ENCODE measurements at regions not wholly inside any gene's neighbourhood (a gene's known extent, or its start where the extent isn't known, plus 50 kb on each side); places are given as distances from the start of the nearest gene placed in this dataset.

DNA sequence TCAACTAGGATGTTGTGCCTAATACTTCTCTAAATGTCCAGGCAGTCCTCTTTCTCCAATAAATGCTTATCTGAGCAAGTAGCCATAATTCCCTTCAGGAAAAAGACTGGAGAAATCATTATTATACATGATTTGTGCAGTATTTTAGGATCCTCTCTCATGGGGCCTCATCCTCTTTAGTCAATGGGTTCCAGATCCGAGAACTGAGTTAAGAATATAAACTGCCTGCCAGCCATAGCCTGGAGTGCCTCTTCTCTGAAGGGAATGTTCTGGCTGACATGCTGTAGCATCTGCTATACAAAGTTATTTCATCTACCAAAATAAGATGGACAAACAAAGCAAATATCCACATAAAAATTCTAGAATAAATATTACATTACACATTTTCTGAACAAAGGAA, 334.0 kb upstream of the PRMT6 start:
- intact Hi-C loops (cut with micrococcal nuclease), result no loop called here

DNA sequence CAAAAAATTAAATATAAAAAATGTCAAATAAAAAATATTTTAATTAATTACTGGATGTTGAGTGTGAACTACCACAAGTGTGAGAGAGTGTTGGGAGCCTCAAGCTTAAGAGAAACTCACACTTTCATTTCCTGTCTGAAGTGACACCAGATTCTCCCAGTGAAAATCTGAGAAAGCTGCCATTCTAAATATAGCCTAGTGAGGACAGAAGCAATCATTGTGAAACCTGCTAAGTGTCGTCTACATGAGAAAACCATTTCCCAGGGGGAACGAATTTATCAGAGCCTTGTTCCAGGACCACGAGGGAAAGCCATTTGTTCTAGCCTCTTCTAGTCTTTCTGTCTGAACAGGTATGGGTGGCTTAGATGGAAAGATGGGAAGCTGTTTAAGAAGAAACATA, 329.3 kb upstream of the PRMT6 start:
- intact Hi-C loops (cut with micrococcal nuclease), result no loop called here

DNA sequence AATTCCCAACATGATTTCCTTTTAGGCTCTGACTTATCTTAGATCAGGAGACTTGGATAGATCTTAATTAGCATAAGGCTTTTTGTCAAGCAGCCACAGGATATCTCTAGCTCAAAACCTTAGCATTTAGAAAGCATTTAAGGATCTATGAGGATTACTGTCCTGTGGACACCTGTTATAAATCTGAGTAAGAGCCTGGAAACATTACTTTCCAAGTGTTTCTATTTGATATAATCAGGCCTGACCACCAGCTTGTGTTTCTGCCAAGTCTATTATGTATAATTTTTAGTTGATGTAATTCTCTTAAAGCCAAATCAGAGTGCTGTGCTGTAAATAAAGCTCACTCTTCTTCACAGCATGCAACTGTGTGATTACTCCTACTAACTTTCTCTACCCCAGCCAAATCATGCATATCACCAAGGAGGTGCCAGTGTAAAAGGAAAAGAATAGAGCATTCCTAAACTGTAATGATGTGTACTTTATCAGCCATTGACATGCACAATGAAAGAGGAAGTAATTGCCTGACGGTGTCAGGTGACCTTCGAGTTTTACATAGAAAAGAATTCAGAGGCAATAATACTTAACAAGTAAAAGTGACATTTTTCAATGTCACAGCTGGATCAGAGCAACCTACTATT, 309.9 kb upstream of the PRMT6 start:
- intact Hi-C loops (cut with micrococcal nuclease), result no loop called here

DNA sequence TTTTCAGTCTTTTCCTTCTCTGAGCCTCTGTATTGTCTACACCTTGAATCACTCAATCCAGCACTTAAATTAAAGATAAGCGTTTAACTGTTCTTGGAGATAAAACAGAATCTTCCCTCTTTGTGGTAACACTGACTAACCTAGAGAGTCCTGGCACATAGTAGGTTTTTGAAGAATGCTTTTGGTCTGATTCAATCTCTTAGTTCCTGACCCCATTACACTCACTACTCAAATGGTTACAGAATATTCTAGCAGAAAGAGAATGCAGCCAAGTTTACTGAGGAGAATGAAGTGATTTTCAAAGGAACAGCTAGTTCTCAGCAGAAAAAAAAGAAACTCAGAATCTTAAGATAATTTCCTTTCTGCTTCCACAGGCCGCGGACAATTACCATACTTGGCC, 309.2 kb upstream of the PRMT6 start:
- intact Hi-C loops (cut with micrococcal nuclease), result no loop called here

DNA sequence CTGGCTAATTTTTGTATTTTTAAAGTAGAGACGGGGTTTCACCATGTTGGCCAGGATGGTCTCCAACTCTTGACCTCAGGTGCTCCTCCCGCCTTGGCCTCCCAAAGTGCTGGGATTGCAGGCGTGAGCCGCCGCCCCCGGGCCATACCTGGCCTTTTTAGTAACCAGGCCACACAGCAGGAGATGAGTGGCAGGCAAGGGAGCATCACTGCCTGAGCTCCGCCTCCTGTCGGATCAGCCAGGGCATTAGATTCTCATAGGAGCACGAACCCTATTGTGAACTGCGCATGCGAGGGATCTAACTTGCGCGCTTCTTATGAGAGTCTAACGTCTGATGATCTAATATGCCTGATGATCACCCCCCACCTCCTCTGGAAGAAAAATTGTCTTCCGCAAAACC, 308.7 kb upstream of the PRMT6 start:
- intact Hi-C loops (cut with micrococcal nuclease), result no loop called here

DNA sequence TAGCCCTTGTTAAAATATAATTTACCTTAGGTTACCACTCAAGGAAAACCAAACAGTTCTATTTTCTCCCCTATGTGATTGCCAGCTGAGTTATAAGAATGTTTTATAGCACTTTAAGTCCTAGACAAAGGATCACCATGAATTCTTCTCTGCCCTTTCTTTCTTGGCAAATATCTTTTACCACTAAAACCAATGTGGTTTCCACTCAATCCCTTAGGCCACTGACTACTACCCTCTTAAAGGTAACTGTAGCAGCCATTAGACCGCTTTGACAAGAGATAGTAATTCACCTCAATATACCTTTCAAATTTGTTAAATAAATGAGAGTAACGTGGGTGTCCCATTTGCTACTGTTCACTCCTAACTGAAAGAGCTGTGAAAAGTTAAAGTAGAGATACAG, 307.9 kb upstream of the PRMT6 start:
- intact Hi-C loops (cut with micrococcal nuclease), result no loop called here

DNA sequence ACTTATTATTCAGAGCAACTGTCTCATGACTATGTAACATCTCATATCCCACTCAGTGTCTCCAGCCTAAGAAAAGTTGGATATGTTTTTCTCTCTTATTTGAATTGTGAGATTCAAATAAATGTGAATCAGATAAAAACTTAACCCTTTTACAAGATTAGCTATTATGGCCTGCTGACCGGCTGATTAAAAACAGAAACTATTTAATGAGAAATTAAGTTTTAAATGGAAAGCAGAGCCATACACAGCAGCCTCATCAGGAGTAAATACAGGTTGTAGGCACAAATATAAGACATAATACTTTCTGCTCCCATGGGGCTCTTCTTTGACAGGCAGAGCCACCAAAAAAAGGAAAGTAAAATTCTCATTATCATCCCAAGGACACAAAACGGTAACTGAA, 307.0 kb upstream of the PRMT6 start:
- intact Hi-C loops (cut with micrococcal nuclease), result no loop called here

DNA sequence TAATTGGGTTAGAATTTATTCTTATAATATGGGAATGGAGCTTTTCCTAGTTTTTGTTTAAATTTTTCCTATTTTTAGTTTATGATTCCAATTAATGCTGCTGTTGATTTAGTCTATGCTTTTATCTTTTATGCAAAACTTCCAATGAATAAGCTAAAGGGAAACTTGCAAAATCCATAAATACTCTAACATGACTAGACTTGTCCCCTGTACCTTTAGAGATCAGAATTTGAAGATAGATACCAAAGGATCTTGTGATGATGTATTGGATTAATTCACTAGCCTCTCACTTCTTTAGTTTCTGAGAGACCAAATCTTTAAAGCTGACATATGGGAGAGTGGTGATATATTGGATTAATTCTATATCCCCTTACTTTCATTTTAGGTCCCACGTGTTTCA, 306.6 kb upstream of the PRMT6 start:
- intact Hi-C loops (cut with micrococcal nuclease), result no loop called here

DNA sequence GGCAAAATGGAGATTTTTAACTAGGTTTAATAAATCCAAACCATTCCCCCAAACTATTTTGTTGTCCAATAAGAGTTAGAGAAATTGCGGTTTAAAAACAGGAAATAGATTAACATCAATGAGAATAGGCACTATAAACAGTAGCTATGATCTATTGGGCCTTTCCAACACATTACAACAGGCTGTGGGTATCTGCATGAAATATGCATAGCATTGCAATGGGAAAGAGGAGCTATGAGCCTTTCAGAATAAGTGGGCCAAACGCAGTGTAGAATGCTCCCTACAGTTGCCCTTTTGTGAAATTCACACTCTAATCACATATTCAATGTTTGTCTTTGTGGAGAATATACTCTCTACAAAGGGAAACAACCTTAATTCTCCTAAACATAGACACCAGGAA, 305.5 kb upstream of the PRMT6 start:
- intact Hi-C loops (cut with micrococcal nuclease), result no loop called here

DNA sequence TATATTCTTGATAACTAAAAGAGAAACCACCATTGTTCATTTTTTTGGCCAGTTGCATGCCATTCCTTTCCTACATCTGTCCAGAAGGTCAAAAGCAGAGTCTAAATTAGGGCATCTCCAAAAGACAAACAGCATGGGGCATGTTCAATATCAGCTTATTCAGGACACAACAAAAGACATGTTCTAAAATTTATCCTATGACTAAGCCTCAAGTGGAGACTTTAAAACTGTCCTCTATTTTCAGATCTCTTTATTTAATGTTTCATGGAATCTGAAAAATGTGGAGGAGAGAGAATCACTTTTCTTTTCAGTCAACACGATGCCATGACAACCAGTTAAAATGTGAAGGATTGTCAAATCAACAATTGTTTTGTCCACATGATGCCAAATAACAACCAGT, 303.4 kb upstream of the PRMT6 start:
- intact Hi-C loops (cut with micrococcal nuclease), result no loop called here

DNA sequence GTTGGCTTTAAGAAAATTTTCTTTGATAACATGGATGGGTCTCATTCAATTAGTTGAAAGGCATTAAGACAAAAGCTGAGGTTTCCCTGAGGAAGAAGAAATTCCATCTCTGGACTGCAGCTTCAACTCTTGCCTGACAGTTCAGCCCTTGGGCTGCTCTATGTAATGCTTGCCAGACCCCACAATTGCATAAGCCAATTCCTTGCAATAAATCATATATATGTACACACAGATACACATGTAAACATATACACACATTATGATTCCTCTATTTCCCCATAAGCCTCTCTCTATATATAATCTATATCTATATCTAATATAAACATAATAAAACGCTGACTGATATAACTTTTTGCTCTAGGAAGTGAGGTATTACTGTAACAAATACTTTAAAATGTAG, 301.5 kb upstream of the PRMT6 start:
- intact Hi-C loops (cut with micrococcal nuclease), result no loop called here

DNA sequence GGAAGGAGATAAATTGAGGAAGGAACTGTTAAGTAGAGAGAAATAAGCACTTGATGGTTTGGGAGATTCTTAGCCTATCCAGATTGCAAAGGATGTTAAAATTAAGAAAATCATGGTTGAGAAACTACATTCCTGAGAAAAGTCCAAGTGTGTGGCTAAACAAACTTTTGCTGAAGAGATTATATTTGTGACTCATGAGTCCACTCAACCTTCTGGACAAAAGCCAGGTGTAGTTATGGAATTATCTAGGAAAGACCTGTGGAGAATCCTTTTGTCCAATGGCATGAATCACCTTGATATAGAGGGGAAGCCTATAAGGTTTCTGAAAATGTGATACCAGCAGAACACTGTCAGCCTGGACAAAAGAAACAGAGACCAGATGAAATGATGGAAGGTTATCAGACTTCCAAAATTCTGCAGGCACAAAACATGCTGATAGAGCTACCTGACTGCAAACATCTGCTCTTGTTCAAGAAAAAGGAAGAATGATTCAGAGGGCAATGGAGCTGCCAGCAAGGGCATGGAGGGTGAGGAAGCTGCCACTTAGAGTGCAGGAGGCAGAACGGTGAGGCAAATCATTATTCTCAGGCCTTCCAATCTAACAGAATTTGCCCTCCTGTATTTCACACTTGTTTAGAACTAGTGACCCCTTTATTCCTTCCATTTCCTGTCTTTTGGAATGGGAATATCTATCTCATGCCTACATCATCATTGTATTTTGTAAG, 300.6 kb upstream of the PRMT6 start:
- intact Hi-C loops (cut with micrococcal nuclease), result no loop called here

DNA sequence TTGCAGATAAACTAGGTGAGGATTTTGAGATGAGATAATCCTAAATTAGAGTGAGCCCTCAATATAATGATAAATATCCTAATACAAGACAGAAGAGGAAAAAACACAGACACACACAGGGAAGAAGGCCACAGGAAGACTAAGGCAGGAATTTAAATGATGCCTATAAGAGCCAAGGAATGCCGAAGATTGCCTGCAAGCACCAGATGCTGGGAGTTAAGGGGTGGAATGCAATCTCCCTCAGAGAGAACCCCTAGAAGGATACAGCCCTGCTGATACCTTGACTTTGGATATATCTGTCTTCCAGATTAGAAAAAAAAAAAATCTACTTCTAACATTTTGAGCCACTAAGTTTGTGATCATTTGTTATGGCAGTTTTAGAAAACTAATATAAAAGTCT, 299.7 kb upstream of the PRMT6 start:
- intact Hi-C loops (cut with micrococcal nuclease), result no loop called here

DNA sequence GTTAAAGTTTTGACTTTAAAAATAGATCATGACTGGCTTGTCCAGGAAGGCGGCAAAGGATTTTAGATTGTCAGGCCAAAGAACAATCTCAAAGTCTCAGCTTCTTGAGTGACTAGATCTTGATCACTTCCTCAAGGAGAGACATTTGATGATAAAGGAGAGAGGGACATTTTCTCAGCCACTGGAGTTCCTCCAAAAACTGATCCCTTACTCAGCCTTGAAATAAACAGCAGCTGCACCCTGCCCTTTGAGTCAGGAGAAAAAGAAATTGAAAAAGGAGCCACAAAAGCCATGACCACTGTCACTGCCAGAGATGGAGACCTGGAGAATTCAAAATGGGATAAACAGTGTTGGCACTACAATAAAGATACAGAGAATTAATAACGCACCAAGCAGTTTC, 288.4 kb upstream of the PRMT6 start:
- intact Hi-C loops (cut with micrococcal nuclease), result no loop called here

DNA sequence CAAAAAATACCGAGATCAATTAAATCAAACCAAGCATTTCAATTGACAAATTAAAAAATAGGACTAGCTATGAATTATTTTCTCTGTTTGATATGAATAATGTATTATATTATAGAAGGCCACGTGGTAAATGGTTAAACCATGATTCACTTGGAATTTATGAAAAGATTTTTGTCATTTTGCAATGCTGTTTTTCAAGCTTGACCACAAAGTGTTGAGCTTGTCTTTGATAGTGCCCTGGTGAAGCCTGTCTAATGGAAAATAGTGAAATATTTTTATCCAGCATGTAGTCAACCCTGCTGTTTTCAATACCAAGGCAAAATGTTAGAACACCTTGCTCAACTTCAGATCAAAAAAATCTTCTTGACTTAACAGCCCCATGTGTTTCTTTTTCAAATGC, 288.0 kb upstream of the PRMT6 start:
- intact Hi-C loops (cut with micrococcal nuclease), result no loop called here

DNA sequence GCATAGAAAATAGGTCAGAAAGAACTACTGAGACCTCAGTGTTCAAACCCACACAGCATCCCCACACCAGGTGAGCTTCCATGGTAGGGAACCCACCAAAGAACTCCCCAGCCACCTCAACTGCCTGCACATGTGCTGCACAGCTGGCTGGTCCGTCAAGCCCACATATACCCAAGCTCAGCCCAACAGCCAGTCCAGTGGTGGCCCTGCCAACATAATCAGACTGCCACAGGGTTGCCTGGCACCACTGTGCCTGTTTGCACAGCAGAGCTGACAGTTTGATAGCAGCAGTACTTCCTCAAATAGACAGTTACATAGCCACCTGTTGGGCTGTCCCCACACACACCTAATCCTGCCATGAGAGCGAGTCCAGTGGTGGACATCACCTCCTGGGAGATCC, 283.3 kb upstream of the PRMT6 start:
- intact Hi-C loops (cut with micrococcal nuclease), result no loop called here

DNA sequence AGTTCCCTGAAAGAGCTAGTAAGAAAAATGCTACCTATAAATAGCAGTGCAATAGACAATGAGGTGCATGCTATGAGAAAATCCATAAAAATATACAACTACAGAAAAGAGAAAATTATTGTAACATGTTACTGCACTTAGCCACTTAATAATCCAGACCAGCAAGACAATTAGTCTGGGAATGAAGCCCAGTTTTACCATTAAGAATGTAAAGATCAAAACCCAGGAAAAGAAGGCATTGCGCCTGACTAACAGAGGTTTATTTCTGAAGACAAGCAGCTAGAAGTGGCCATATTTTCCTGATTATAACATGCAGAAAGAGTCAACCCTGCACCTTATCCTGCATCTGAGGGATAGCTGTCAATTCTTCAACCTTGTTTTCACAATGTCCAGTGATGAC, 276.4 kb upstream of the PRMT6 start:
- intact Hi-C loops (cut with micrococcal nuclease), result no loop called here

DNA sequence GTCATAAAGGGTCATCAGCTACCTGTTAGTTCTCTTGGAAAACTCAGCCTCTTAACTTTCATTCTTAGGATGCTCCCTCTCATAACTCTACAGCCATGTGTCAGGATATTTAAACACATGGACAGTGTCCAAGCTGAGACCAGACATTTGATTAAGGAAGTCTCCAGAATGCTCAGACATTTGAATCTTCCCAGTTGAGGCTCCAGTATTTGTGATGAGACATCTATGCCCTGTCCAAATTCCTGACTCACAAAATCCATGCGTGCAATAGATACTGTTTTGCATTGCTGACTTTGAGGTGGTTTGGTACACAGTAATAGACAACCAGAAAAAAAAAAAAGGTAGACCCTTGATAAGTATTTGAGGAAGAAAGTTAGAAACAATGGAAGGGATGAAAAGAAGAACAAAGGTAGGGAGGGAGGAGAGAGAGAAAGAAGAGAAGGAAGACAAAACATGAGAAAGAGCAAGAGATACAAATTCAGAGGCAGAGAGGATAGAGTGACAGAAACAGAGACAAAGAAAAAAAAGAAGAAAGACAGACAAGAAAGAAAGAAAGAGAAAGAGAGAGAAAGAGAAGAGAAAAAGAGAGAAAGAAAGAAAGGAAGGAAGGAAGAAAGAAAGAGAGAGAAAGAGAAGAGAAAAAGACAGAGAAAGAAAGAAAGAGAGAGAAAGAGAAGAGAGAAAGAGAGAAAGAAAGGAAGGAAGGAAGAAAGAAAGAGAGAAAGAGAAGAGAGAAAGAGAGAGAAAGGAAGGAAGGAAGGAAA, 275.5 kb upstream of the PRMT6 start:
- intact Hi-C loops (cut with micrococcal nuclease), result no loop called here

DNA sequence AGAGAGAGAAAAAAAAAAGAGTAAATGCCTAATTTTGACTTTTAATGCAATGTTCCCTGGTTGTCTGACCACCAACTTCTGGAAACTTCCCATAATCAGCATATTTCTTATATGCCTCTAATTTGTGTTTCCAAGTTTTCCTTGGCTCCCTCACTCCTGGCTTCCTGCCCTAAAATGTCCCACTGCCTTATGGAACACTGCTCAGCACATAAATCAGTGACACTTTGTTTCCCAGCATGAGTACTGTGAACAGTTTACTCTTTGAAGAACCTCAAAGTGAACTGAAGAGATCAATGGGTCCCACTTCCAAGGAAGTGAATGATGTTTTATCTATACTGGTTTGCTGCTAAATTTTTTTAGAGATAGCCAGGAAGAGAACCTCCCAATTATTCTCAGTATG, 271.3 kb upstream of the PRMT6 start:
- intact Hi-C loops (cut with micrococcal nuclease), result no loop called here

DNA sequence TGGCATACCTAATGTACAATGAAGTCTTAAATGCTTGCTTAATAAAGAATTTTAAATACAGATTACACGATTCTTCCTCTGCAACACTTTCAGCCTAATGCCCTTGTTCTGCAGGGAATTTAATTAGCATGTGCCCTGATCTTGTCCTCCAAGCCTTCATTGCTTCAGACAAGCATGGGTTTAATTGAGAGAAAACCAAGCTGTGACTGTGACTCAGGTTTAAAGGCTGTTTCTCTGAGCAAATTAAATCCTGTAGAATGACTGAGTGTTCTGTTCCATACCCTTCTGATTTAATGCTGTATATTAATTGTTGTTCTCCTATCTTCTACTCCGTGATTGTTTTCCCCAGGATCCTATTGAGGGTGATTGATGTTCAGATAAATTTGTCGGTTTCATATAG, 269.0 kb upstream of the PRMT6 start:
- intact Hi-C loops (cut with micrococcal nuclease), result no loop called here

DNA sequence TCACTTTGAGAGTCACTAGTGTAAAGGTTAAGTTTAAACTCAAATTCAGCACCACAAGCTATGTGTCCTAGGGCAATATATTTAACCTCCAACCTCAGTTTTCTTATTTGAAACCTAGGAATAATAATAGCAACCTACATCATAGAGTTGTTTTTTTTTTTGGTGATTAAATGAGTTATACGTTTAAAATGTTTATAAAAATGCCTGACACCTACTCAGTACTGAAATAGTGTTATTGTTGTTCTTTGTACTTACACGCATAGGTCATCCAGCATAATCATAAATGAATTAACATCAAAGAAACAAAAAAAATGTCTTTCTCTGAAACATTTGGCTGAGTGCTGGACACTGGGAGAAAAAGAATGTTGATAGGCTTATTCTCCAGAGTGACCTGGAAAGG, 266.8 kb upstream of the PRMT6 start:
- intact Hi-C loops (cut with micrococcal nuclease), result no loop called here

DNA sequence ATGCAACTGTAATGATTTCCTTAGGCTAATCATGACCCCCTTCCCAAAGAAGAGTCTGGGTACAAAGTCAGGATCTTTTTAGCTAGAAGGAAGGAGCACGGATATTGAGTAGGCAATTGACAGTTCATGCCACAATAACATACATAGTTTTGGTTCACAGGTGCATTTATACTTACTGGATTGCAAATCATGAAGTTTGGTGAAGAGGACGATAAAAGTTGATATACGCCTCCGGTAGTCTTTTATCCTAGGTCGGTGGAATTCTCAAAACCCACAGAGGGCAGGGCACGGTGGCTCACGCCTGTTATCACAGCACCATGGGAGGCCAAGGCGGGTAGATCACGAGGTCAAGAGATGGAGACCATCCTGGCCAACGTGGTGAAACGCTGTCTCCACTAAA, 265.4 kb upstream of the PRMT6 start:
- intact Hi-C loops (cut with micrococcal nuclease), result no loop called here

DNA sequence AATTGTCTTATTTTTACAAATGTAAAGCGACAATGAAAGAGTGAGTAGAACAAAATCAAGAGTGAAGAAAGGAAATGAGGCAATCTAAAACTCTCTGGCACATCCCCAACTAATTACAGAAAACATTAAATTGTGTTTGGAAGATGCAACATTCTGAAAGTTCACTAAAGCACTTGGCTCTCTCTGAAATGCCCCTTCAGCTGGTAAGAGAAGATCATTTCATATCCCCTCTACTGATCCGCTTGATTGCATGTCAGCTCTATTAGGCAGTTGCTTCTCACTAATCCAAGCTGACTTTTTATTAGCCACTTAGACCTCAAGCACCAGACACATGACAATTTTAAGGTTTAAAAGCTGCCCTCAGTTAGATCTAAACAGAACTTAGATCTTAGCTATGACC, 262.8 kb upstream of the PRMT6 start:
- intact Hi-C loops (cut with micrococcal nuclease), result no loop called here
